ENCODE measurements at regions not wholly inside any gene's neighbourhood (a gene's known extent, or its start where the extent isn't known, plus 50 kb on each side); places are given as distances from the start of the nearest gene placed in this dataset.

GRCh38 chr12:115223991-115224390 lies 540.0 kb upstream of the TBX3 start:
- DNase-seq (ENCODE audit: low spot score): no peak

- peak; percentile 59 for DNase-seq (ENCODE audit: low spot score)
Observed at GRCh38 chr12:115223322-115223721, 539.3 kb upstream of the TBX3 start.

- DNase-seq (ENCODE audit: low spot score): no peak
Observed at GRCh38 chr12:115222220-115222619, 538.2 kb upstream of the TBX3 start.

GRCh38 chr12:115216301-115216700 lies 532.3 kb upstream of the TBX3 start:
- DNase-seq (ENCODE audit: low spot score): no peak

GRCh38 chr12:115215544-115215943 lies 531.6 kb upstream of the TBX3 start:
- DNase-seq (ENCODE audit: low spot score): no peak

- no peak for DNase-seq (ENCODE audit: low spot score)
Observed at GRCh38 chr12:115213538-115214016, 529.6 kb upstream of the TBX3 start.

- DNase-seq (ENCODE audit: low spot score): no peak
Observed at GRCh38 chr12:115213118-115213517, 529.1 kb upstream of the TBX3 start.

- no peak for DNase-seq (ENCODE audit: low spot score)
Observed at GRCh38 chr12:115212356-115212755, 528.4 kb upstream of the TBX3 start.

GRCh38 chr12:115210533-115211252 lies 526.7 kb upstream of the TBX3 start:
- DNase-seq (ENCODE audit: low spot score): no peak

- DNase-seq (ENCODE audit: low spot score): no peak
Observed at GRCh38 chr12:115209230-115209629, 525.3 kb upstream of the TBX3 start.

- DNase-seq (ENCODE audit: low spot score): no peak
Observed at GRCh38 chr12:115208098-115208497, 524.1 kb upstream of the TBX3 start.

- DNase-seq (ENCODE audit: low spot score): no peak
Observed at GRCh38 chr12:115207216-115207915, 523.4 kb upstream of the TBX3 start.

GRCh38 chr12:115206801-115207200 lies 522.8 kb upstream of the TBX3 start:
- DNase-seq (ENCODE audit: low spot score): no peak

GRCh38 chr12:115205755-115206308 lies 521.9 kb upstream of the TBX3 start:
- DNase-seq (ENCODE audit: low spot score): no peak

- no peak for DNase-seq (ENCODE audit: low spot score)
Observed at GRCh38 chr12:115204957-115205754, 521.2 kb upstream of the TBX3 start.

- no peak for DNase-seq (ENCODE audit: low spot score)
Observed at GRCh38 chr12:115203701-115204100, 519.7 kb upstream of the TBX3 start.

GRCh38 chr12:115201966-115202365 lies 518.0 kb upstream of the TBX3 start:
- DNase-seq (ENCODE audit: low spot score): no peak

GRCh38 chr12:115199831-115200230 lies 515.9 kb upstream of the TBX3 start:
- no peak for DNase-seq (ENCODE audit: low spot score)

GRCh38 chr12:115194857-115195256 lies 510.9 kb upstream of the TBX3 start:
- no peak for DNase-seq (ENCODE audit: low spot score)

GRCh38 chr12:115194448-115194847 lies 510.5 kb upstream of the TBX3 start:
- no peak for DNase-seq (ENCODE audit: low spot score)

GRCh38 chr12:115191342-115191741 lies 507.4 kb upstream of the TBX3 start:
- no peak for DNase-seq (ENCODE audit: low spot score)
